AG10803 (cell line): ENCODE measurements at regions not wholly inside any gene's neighbourhood (a gene's known extent, or its start where the extent isn't known, plus 50 kb on each side); places are given as distances from the start of the nearest gene placed in this dataset.
"Not testable (repeated sequence)": the region's sequence is repeated elsewhere in the genome, so short reads cannot be mapped to it uniquely, and the experiment has no call there.

Experiments used
- DNase-seq: peaks from one replicate; pipeline ENCODE4 v3.0.0; 2010; ENCODE audit warnings: low read depth
- H3K4me3 ChIP-seq: 2 replicates; pipeline ENCODE4 v1.5.1; 2011; ENCODE audit warnings: mild to moderate bottlenecking, low read length, control low read depth
- TF ChIP-seq, protein P1 (sequence below): conservative IDR thresholded peaks from 2 replicates; pipeline ENCODE4 v1.5.1; 2011; ENCODE audit warnings: mild to moderate bottlenecking, low read length, control low read depth, inconsistent platforms

DNA sequence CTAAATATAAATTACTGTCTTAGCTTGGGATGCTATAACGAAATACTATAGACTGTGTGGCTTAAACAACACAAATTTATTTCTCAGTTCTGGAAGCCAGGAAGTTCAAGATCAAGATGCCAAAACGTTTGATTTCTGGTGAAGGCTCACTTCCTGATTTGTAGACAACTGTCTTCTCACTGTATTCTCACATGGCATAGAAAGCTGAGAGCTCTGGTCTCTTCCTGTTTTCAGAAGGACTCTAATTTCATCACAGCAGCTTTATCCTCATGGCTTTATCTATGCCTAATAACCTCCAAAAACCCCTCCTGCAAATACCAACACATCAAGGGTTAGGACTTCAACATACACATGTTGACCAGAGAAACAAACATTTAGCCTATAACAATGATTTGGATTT lies 1795.5 kb downstream of the MRPL39 start:
- no peak for DNase-seq
- H3K4me3 ChIP-seq: no peak overlapping the region
- TF ChIP-seq, protein P1, sequence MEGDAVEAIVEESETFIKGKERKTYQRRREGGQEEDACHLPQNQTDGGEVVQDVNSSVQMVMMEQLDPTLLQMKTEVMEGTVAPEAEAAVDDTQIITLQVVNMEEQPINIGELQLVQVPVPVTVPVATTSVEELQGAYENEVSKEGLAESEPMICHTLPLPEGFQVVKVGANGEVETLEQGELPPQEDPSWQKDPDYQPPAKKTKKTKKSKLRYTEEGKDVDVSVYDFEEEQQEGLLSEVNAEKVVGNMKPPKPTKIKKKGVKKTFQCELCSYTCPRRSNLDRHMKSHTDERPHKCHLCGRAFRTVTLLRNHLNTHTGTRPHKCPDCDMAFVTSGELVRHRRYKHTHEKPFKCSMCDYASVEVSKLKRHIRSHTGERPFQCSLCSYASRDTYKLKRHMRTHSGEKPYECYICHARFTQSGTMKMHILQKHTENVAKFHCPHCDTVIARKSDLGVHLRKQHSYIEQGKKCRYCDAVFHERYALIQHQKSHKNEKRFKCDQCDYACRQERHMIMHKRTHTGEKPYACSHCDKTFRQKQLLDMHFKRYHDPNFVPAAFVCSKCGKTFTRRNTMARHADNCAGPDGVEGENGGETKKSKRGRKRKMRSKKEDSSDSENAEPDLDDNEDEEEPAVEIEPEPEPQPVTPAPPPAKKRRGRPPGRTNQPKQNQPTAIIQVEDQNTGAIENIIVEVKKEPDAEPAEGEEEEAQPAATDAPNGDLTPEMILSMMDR: no peak

DNA sequence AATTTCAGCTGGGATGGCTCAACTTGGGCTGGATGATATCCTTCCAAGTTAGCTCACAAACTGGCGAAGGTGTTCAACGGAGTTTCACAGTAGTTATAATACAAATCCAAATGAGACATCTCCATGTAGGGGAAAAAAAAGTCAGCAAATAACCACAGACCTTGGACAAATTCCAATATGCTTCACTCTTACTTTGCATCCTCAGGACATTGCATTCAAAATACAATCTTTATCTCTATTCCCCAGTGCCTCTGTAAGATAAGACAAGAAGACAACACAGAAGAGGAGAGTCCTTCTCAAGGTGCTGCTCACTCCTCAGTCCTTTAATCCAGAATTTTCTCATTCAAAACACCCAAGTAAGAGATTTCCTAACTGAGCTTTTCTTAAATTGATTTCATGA lies 1797.7 kb downstream of the MRPL39 start:
- TF ChIP-seq, protein P1: no peak
- no peak for DNase-seq
- no peak overlapping the region for H3K4me3 ChIP-seq

DNA sequence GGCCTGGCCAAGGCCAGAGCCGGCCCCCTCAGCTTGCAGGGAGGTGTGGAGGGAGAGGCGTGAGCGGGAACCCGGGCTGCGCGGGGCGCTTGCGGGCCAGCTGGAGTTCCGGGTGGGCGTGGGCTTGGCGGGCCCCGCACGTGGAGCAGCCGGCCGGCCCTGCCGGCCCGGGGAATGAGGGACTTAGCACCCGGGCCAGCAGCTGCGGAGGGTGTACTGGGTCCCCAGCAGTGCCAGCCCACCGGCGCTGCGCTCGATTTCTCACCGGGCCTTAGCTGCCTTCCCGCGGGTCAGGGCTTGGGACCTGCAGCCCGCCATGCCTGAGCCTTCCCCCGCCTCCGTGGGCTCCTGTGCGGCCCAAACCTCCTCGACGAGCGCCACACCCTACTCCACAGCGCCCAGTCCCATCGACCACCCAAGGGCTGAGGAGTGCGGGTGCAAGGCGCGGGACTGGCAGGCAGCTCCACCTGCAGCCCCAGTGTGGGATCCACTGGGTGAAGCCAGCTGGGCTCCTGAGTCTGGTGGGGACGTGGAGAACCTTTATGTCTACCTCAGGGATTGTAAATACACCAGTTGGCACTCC lies 1800.2 kb downstream of the MRPL39 start:
- not testable (repeated sequence) for DNase-seq, H3K4me3 ChIP-seq

DNA sequence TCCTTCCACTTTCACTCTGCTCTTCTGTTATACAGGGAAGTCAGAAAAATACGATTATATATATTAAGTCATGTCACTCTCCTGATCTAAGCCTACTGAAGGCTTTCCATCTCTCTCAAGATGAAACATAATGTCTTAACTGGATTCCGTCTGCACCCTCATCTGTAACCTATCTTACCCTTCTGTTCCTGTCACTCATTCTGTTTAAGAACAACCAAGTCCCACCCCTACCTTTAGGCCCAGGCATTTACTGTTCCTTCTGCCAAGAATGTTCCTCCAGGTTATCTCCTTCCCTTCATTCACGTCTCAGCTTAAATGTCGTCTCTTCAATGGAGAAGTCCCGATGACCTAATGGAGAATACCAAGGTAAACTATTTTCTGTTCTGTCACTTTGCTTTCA lies 1802.4 kb downstream of the MRPL39 start:
- TF ChIP-seq, protein P1: no peak
- no peak for DNase-seq
- no peak overlapping the region for H3K4me3 ChIP-seq

DNA sequence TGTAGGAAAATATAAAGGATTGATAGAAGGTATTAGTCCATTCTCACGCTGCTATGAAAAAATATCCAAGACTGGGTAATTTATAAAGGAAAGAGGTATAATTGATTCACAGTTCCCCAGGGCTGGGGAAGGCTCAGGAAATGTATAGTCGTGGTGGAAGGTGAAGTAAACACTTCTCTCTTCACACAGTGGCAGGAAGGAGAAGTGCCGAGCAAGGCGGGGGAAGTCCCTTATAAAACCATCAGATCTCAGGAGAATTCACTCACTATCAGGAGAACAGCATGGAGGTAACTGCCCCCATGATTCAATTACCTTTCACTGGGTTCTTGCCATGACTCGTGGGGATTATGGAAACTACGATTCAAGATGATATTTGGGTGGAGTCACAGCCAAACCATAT lies 1806.0 kb downstream of the MRPL39 start:
- DNase-seq: no peak
- TF ChIP-seq, protein P1: no peak
- no peak overlapping the region for H3K4me3 ChIP-seq

DNA sequence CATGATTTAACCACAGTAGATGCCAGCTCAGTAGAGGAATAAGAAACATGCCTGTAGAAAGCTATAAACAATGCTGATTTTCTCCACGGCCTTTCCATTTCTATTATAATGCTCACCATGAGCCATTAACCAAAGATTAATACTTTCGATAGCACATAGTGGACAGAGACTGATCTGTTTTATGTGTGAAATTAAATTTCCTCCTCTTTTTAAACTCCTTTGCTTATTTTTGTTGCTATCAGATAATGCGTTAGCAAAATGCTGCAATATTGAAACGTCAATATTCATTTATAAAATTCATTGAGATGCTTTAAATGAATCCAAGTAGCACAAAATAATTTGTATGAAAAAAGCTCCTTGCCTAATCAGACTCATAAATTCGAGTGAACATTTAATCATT lies 1807.9 kb downstream of the MRPL39 start:
- TF ChIP-seq, protein P1: no peak
- DNase-seq: no peak
- no peak overlapping the region for H3K4me3 ChIP-seq

DNA sequence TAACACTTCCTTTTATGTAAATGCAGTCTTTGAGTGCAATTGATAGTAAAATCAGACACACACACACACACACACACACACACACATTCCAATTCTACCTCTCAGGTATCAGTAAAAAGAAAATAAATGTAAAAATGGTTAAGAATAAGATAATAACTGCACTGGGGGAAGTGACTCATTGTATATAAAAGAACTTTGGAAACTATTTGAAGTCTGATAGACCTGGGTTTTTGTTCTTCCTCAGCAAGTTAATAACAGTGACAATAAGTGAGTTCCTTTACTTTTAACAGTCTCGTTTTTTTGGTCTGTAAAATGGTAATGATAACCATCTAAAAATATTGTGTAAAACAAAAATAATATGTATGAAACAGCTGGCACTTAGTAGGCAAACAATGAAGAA lies 1815.0 kb downstream of the MRPL39 start:
- DNase-seq: no peak
- H3K4me3 ChIP-seq: no peak overlapping the region
- TF ChIP-seq, protein P1: no peak

DNA sequence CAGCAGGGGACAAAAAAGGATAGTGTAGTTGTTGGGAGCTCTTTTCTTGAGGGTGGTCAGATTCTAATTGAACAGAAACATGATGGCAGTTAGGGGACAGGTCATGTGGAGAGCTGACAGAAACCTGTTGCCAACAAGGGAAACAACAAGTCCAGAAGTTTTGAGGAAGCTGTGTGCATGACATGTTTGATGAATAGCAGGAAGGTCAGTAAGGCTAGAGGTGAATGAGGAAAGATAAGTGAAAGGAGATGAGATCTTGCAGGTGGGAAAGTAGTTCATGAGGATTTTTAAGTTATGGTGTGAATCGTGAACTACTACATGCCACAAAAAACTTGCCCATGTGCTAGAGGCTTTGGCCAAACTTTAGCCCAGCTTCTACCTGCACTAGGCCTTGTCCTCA lies 1817.4 kb downstream of the MRPL39 start:
- no peak overlapping the region for H3K4me3 ChIP-seq
- no peak for DNase-seq
- TF ChIP-seq, protein P1: no peak
